NCI-H1105 (cell line): ENCODE measurements at regions not wholly inside any gene's neighbourhood (a gene's known extent, or its start where the extent isn't known, plus 50 kb on each side); places are given as distances from the start of the nearest gene placed in this dataset.
A peak's percentile ranks its signal among the peaks of the same experiment; 100 is the strongest.

Experiments
- DNase-seq: peaks from one replicate; lab custom pipeline; 2025; lab: John Stamatoyannopoulos, UW

DNA sequence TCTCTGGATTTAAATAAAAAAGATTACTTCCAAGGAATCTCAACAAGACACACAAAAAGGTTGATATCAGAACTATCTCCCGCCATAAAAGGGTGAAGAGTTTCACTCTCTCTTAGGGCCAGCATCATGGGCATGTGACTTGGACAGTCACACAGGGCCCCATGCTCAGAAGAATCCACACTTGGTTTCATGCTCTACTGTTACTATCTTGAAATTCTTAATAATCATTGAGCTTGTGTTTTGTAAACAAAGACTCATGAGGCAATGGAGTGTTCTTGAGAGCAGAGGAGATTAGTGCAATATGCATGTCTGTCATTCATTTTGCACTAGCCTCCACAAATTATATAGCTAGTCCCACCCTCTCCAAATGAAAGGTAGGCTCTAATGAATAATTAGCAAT lies 58.4 kb downstream of the HMHB1 start:
- no peak for DNase-seq

DNA sequence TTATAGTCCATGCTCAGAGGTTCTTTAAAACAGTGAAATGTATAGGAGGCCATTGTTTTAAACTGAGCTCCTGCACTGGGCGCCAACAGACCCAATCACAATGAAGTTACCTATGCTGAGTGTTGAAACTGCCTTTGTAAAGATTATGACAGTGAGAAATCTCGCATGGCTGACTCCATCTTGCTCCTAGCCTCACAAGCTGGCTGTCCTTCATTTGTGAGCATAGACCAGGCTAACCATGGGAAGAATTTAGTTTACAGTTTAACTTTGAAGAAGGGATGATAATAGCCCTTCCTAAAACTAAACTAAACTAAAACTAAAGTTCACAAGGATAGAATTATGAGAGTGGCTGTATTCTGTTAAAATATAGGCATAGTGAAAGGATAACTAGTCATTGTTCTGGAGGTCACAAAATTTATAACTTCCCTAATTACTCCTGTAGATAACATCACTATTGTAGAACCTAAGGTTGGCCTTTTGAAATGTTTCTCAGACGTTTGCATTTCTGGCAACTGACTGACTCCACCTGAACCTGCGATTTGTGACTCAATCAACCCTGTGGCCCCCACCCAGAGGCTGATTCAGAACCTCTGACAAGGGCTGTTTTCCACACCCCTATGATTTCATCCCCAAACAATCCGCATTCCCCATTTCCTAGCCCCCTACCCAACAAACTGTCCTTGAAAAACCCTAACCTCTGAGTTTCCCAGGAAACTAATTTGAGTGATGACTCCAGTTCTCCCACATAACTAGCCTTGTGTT lies 59.1 kb downstream of the HMHB1 start:
- DNase-seq = no peak

DNA sequence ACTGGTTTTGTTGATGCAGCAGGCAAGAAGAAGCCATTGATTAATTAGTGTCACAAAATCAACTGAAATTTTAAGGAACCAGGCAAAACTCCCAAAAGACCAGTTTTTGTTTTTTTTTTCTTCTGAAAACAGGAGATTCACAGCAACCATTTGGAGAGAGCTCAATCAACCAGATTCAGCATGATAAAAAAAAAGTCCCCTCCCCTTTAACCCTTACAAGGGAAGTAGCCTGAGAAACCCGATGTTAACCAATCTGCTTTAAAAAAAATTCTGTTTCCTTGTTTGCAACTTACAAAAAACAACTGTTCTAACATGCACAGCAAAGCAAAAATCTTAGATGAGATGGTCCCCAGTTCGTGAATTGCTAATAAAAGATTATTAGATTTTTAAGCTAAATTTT lies 59.7 kb downstream of the HMHB1 start:
- no peak for DNase-seq

DNA sequence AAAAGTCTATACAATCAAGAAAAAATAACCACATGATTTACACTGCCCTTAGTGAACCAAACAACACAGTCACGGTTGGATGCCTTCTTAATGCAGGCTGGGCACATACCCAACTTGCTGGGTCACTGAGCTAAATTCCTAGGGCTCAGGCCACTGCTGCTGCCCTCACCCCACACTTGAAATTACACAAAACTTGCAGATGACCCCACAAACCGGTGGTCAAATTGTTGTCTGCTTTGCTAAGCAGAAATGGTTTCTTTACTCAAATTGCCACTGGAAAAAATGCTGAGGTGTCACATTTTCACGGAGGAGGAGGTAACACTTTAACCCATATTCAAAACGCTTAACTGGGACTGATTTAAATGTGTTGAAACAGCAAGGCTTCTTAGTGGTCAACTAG lies 62.4 kb downstream of the HMHB1 start:
- DNase-seq = no peak

DNA sequence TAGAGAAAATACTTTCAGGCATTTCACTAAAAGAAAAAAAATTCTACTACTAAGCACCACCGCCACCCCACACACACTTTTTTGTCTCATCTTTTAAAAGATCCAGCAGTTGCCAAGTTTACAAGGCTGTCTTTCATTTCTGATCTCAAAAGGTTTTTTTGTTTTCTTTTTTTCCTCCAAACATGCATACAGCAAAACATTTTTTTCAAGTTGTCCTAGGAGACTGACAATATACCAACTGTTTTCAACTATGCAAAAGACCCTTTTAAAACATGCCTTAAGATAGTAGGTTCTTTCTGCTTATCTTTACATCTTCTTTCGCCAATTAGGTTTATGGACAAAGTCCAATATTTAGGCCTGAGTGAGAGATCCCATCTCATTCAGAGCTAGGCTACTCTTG lies 65.2 kb downstream of the HMHB1 start:
- DNase-seq = no peak

DNA sequence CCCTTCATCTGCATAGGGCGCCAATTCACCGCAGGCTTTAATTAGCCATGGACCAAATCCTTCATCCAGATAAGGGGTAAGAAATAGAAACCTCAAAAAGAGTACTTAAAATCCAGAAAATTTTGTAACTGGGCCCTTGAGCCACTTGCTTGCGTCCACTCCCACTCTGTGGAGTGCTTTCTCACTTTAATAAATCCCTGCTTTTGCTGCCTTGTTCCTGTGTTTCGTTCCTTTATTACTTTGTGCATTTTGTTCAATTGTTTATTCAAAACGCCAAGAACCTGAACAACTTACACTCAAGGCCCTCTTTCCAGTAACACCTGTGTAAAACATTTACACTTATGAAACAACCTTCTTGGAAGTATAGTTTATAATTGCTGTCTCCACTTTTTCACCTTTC lies 66.5 kb downstream of the HMHB1 start:
- DNase-seq = no peak

DNA sequence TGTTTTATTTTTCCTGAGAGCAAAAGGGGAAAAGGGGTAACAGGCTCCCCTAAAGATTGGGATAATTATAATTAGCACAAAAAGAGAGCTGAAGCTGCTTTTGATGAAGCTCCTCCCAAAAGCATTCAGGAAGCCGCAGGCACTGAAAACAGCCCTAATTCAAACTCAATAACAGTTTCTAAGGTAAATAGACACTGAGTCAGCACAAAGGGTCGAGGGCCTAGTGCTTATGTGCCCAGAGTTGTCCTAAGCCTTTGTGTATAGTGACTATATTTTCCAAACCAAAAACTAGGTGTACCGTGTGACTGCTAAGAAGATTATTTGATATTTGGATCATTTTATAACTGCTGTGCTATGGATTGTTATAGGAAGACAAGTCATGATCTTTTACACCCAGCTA lies 67.7 kb downstream of the HMHB1 start:
- DNase-seq = no peak

DNA sequence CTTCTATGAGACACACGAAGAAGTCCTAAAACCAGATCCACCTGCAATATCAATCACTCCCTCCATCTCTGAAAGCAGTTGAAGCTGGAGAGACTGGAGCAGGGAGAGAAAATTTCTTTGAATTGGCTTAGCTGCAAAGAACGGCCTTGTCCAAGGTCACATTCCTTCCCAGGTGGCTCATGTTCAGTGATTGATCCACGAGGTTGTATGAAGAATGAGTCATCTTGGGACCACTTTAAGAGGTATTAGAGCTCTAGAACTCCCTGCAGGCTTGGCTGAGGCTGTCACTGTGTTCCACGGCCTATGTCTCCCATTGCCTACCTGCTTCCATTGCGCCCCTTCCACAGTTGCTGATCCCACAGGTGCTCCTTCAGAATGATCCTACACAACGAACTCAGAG lies 68.2 kb downstream of the HMHB1 start:
- DNase-seq = no peak

DNA sequence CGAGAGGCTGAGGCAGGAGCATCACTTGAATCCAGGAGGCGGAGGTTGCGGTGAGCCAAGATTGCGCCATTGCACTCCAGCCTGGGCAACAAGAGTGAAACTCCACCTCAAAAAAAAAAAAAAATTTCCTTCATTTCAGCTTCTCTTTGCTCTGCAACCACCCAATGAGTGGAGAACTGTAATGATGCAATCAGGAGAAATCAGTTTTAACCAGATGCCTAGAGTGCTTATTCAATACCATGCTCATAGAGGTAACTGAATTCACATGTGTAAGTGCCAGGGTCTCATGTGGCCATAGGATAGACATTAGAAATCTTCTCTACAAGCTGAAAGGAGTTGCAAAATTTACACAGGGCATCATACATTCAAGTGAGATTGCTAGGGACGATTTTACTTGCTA lies 70.6 kb downstream of the HMHB1 start:
- no peak for DNase-seq

DNA sequence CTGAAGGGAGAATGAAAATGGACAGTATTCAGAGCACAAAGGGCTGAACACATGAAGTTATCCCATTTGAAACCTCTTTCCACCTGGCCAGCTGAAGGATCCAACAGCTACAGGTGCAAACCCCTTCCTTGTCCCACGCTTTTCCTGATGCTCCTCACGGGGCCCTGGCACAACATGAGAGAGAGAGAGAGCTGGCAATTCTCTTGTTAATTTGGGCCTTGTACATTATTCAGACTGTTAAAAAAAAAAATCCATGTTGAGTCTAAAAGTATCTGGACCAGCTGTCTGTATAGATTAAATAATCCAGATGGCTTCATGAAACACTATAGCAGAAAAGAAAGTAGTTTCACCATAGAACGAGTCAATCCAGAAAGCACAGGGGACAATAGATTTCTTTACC lies 74.1 kb downstream of the HMHB1 start:
- no peak for DNase-seq

DNA sequence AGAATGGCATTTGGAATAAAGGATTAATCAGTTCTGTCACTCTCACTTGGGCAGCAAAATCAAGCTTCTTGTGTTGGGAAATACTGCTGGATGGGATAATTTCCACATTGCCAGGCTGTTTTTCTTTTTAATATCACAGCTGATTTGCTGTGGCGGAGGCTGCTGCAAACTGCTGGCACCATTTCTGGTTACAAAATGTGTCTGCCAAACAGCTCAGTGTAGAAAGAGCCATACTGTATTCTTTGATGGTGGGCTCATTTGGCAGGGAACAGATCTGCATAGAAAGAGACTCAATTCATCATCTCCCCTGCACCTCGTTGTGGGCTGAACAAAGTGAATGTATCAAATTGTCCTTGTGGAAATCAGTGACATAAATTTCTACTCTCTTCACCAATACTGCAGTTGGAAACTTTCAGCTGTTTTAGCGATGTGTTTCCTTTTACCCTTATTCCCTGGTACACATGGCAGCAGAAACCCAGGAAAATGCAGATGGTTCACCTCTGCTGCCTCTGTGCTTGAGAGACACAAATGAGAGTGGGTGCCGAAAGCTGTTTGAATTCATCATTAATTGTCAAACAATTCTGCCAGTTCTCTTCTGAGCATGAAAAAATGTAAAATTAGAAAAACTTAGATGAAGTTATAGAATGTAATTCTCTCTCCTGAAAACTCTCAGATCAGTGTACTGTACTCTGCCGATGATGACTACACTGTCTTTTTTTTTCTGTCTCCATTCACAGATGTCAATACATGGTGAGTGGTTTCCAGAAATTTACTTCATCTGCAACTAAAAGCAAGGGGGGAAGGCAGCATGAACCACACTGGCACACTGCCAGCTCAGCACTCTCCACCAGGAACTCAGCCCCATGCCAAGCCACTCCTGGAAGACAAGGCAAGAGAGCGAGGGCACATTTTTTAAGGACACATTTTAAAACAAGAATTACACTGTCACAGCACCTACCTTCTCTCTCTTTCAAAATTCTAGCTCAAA lies 75.0 kb downstream of the HMHB1 start:
- DNase-seq = peak; percentile 73

DNA sequence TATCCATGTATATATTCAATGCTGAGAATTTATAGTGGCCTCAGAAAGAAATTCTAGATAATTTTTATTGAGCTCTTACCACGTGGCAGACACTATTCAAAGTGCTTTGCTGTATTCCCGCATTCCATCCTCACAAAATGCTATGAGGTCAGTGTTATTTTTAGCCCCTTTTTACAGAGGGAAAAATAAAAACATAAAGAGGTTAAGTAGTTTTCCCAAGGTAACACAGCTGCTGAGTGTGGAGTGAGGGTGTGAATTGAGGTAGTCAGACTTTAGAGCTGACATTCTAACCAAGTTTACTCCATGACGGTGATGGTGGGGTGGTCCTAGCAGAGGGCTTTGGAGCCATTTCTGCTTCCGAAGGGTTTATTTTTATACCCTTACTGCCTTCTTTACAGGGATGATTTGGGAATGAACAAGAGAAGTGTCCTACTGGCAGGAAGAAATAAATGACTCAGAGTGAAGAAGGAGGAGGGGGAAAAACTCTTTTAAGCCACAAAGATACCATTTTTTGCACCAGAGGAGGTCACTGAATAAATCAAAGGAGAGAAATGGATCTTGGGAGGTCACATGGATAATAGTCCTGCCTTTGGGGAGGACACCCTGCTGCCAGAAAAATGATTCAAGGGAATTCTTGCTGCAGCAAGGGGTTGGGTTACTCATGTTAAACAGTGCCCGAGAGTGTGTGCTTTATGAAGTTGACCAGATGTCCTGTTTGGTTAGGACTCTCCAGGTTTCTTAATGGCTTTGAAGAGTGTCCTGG lies 76.1 kb downstream of the HMHB1 start:
- no peak for DNase-seq

DNA sequence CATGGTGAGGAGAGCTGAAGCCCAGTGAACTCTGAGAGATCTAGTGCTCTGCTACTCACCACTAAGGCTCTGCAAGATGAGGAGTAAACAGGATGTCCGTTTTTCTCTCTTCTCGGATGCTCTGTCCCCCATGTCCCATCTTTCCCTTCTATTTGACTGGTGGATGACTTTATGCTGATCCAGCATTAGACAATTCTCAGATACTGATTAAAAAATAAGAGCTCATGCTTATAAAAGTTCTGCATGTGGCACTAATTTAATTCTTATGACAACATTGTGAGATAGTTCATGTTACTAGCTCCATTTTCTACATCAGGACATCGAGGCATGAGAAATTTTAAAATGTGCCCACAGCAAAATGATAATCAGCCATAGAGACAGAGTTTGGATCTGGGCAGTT lies 77.0 kb downstream of the HMHB1 start:
- no peak for DNase-seq

DNA sequence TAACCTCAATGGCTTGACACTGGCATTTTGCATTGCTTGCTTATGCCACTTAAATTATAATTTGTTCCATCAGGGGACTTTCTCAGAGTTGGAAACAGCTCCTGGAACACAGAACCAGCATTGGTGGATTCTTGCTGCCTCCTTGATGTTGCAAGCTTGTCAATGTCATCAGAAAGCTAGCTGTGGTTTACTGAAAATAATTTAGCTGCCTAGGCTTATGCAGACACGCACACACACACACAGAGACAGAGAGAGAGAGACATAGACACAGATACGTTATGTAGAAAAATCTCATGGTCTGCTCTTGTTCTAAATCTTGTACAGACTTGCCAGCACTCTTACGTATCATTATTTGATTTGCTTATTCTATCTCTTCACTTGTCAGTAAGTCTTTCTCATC lies 78.0 kb downstream of the HMHB1 start:
- DNase-seq = peak; percentile 48

DNA sequence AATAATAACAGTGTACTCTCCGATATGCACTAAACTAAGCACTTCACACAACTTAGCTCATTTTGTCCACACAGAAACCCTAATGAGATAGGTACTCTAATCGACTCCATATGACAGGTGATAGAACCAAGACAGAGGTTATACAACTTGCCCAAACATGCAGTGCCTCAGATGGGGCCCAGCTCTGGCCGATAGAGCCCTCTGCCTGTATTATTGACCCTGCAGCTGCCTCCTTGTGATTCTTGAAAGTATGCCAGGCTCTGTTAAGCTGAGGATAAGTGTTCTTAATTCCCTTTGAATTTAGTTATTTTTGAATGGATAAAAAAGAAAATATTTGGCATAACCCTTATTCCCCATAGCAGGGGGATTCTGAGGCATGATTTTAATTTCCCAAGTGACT lies 78.5 kb downstream of the HMHB1 start:
- DNase-seq = peak; percentile 77

DNA sequence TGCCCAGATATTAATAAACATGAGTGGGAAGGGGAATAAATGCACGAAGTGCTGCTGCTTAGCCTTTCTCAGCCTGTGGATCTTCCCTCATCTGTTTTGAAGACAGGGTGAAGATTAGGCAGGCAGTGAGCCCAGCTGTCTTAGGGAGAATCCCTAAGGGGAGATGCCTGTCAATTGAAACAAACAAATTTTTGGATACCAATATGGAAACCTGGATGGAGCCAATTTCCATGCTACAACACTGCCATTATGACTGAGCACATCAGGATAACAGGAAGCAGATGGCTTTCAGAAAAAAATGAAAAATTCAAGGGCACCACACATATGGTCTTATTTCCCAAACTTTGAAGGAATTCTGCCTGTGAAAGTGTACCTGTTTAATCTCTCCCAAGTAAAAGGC lies 80.3 kb downstream of the HMHB1 start:
- no peak for DNase-seq

DNA sequence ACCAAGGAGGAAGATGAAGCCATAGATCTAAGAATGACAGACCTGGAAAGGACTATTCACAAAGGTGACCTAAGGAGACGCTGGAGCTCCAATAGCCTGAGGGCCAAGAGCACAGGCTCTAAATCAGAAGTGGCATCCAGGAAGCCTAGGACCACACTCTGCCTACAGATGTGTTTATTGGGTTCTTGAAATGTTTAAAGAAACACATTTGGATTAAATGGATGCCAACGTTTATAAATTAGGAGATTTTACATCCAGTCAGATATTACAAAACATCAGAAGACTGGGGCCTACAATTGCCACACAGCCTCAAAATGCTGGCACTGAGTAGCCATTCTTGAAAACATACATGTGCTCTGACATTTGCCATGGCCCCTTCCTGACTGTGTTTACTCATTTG lies 80.9 kb downstream of the HMHB1 start:
- no peak for DNase-seq

DNA sequence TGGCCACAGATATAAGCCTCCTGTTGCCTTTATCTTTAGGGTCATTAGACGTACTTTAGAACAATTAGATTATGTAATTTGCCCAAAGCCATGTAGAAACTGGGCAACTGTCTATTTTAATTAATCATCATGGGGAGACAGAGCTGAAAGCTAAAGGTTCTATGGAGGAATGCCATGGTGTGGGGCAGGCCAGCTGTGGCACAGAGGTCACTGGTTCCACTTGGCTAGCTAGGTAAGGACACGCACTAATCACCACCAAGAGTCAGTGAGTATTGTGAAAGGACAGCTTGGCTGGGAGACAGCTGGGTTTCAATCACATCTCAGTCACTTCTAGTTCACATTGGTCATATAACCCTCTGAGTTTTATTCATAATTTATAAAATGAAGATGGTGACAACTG lies 81.7 kb downstream of the HMHB1 start:
- no peak for DNase-seq

DNA sequence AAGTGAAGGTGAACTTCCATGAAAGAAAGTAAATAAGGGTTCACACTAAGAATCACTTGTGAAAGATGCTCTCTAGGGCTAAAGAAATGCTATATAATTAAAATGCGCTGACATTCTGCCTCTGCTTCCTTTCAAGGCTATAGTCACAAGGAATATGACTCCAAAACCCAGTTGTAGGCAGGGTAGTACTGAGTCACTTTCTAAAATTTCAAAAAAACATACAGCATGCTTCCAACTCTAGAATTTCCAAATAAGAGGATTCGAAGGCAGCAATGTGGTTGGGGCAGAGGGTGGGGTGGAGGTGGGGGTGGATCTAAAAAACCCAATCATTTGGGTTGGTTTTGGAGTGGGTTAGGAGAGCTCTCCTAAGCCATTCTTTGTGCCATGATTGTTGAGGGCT lies 84.6 kb downstream of the HMHB1 start:
- no peak for DNase-seq

DNA sequence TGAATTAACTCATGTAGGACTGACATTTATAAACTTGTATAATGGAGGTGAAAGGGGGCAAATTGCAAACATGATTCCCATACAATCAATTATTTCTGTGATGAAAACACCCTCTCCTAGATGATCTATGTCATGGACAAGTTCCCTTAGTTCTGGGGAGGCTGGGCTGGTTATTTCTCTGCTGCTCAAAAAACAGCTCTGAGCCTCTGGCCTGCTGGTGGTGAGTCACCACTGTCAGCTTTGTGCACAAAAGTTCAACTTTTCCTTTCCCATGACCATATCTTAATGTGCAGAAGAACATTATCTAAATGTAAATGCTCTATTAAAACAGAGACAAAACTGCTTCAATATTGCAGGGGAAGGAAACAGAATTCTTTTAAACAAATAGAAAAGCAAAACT lies 85.0 kb downstream of the HMHB1 start:
- DNase-seq = no peak

DNA sequence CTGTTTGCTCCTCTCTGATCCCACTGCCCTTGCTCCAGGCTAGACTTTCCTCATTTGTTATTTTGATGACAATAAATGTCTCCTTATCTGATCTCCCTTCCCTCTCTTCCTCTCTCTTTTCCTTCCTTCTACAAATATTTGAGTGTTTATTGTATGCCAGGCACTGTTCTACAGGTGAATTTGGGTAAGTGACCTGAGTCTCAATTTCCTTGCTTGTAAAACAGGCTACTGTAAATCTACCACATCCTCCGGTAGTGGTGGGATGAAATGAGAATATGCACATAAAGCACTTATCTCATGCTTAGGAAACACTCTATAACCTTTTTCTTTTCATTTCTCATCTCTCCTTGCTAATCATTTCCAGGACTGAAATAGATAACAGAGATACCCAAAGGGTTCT lies 86.4 kb downstream of the HMHB1 start:
- DNase-seq = no peak

DNA sequence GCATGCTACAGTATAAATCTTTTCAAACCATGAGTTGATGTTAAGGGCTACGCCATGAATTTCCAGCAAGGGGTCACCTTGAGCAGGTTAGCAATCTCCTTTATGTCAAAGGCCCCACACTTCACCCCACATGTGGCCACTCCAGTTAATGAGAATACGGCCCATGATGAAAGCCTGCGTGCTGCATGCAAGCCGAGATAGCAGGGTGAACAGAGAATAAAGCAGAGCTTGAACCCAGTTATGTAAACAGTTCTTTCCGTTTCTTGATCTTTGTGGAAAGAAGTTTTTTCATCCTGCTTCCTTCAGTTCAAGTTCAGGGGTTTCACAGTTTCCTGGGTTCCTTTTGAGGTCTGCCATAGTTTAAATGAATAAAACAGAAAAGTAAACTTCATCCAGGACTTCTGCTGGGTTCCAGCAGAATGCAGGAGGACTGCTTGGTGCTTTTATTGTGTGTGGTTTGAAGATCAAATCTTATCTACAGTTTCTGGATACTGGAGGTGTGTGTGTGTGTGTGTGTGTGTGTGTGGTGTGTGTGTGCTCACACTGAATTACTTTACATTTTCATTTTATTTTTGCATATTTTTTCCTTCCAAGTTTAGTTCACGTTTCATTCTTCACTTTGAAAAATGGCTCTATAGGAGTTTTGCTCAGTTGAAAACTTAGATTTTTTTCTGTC lies 87.1 kb downstream of the HMHB1 start:
- no peak for DNase-seq
